ENCODE measurements at regions not wholly inside any gene's neighbourhood (a gene's known extent, or its start where the extent isn't known, plus 50 kb on each side); places are given as distances from the start of the nearest gene placed in this dataset.

DNA sequence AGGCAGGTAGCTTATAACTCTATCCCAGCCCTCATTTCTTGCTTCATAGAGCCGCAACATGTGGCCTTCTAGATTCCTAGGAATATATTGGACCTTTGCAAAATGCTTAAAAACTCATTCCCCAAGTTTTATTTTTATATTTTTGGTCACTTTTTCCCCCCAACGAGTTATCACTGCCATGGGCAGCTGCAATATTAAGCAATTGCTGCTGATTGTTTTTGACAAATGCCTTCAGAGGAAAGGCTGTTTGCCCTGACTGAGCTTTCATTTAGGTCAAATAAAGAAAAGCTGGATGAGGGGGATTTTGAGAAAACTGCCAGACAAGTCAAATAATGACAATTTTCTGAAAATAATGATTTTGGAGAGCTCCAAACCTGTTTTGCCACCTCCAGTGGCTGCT lies 976.9 kb upstream of the MBL2 start:
- CTCF ChIA-PET, result no interaction called here
- Mint-ChIP-seq H3K4me1 (ENCODE audit: low read depth) (no peaks in the 10 kb centered on the region), H3K4me3 (no peak overlapping the region), H3K9me3 (peaks cover 8% of the 10 kb centered on the region), H3K36me3 (ENCODE audit: low read depth) (no peaks in the 10 kb centered on the region), H3K27ac (no peak overlapping the region), H3K27me3 (no peaks in the 10 kb centered on the region)
- Histone ChIP-seq H3K27ac (ENCODE audit: low read depth in 1 of 2, low read length in 2 of 2) (no peak overlapping the region), H3K4me1 (ENCODE audit: insufficient read depth, low read length) (no peaks in the 10 kb centered on the region), H3K4me3 (ENCODE audit: low read length) (no peak overlapping the region), H3K36me3 (ENCODE audit: insufficient read depth, low read length) (no peaks in the 10 kb centered on the region), H3K27me3 (ENCODE audit: control insufficient read depth in 1 of 2, insufficient read depth in 2 of 2, low read length in 2 of 2) (no peaks in the 10 kb centered on the region), H3K9me3 (ENCODE audit: control insufficient read depth in 1 of 2, insufficient read depth in 1 of 2, low read length in 2 of 2) (peaks cover 4 to 6% of the 10 kb centered on the region in 2 experiments)
- intact Hi-C loops (cut with DNase I, micrococcal nuclease), result no loop called here
- POLR2A ChIA-PET, result no interaction called here
- ATAC-seq (ENCODE audit: poor library complexity) (no peak), DNase-seq (no peak)
- TF ChIP-seq, protein P1, sequence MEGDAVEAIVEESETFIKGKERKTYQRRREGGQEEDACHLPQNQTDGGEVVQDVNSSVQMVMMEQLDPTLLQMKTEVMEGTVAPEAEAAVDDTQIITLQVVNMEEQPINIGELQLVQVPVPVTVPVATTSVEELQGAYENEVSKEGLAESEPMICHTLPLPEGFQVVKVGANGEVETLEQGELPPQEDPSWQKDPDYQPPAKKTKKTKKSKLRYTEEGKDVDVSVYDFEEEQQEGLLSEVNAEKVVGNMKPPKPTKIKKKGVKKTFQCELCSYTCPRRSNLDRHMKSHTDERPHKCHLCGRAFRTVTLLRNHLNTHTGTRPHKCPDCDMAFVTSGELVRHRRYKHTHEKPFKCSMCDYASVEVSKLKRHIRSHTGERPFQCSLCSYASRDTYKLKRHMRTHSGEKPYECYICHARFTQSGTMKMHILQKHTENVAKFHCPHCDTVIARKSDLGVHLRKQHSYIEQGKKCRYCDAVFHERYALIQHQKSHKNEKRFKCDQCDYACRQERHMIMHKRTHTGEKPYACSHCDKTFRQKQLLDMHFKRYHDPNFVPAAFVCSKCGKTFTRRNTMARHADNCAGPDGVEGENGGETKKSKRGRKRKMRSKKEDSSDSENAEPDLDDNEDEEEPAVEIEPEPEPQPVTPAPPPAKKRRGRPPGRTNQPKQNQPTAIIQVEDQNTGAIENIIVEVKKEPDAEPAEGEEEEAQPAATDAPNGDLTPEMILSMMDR (IDR thresholded peaks at IDR 0.05), result no peak

DNA sequence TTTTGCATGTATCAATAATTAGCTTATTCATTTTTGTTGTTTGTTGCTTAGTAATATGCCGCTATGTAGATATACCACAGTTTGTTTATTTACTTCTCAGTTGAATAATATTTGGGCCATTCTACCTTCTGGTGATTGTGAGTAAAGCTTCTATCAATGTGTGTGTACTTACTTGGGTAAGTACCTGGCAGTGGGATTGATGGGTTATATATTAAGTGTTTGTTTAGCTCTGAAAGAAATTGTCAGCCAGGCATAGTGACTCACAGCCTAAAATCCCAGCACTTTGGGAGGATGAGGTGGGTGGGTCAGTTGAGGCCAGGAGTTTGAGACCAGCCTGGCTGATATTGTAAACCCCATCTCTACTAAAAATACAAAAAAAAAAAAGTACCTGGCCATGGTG lies 975.7 kb upstream of the MBL2 start:
- intact Hi-C loops (cut with DNase I, micrococcal nuclease), result no loop called here
- Histone ChIP-seq H3K4me1 (ENCODE audit: insufficient read depth, low read length) (no peaks in the 10 kb centered on the region), H3K36me3 (ENCODE audit: insufficient read depth, low read length) (no peaks in the 10 kb centered on the region), H3K27ac (ENCODE audit: low read depth in 1 of 2, low read length in 2 of 2) (no peak overlapping the region), H3K27me3 (ENCODE audit: control insufficient read depth in 1 of 2, insufficient read depth in 2 of 2, low read length in 2 of 2) (no peaks in the 10 kb centered on the region), H3K4me3 (ENCODE audit: low read length) (no peak overlapping the region), H3K9me3 (ENCODE audit: control insufficient read depth in 1 of 2, insufficient read depth in 1 of 2, low read length in 2 of 2) (peaks cover 6 to 8% of the 10 kb centered on the region in 2 experiments)
- Mint-ChIP-seq H3K27ac (no peak overlapping the region), H3K4me1 (ENCODE audit: low read depth) (no peaks in the 10 kb centered on the region), H3K9me3 (peaks cover 8% of the 10 kb centered on the region), H3K27me3 (no peaks in the 10 kb centered on the region), H3K4me3 (no peak overlapping the region), H3K36me3 (ENCODE audit: low read depth) (no peaks in the 10 kb centered on the region)
- ATAC-seq (ENCODE audit: poor library complexity), result no peak
- ChIA-PET CTCF (no interaction called here), POLR2A (no interaction called here)
- DNase-seq, result no peak
- TF ChIP-seq, protein P1 (IDR thresholded peaks at IDR 0.05), result no peak

DNA sequence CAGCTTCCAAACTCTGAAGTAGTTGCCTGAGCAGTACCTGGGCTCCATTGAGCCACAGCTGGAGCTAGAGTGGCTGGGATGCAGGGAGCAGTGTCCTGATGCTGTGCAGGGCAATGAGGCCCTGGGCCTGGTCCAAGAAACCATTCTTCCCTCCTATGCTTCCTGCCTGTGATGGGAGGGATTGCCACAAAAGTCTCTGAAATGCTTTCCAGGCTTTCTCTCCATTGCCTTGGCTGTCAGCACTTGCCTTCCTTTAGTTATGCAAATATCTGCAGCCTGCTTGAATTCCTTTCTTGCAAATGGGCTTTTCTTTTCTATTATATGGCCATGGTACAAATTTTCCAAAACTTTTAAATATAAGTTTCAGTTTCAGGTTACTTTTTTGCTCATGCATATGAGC lies 972.2 kb upstream of the MBL2 start:
- intact Hi-C loops (cut with DNase I, micrococcal nuclease), result no loop called here
- TF ChIP-seq, protein P1 (IDR thresholded peaks at IDR 0.05), result no peak

More for the DNA sequence above, 972.2 kb upstream of the MBL2 start:
- Histone ChIP-seq H3K27me3 (ENCODE audit: control insufficient read depth in 1 of 2, insufficient read depth in 2 of 2, low read length in 2 of 2) (no peaks in the 10 kb centered on the region), H3K36me3 (ENCODE audit: insufficient read depth, low read length) (no peaks in the 10 kb centered on the region), H3K4me1 (ENCODE audit: insufficient read depth, low read length) (no peaks in the 10 kb centered on the region), H3K27ac (ENCODE audit: low read depth in 1 of 2, low read length in 2 of 2) (no peak overlapping the region), H3K4me3 (ENCODE audit: low read length) (no peak overlapping the region), H3K9me3 (ENCODE audit: control insufficient read depth in 1 of 2, insufficient read depth in 1 of 2, low read length in 2 of 2) (peaks cover 6 to 8% of the 10 kb centered on the region in 2 experiments)
- CTCF ChIA-PET, result no interaction called here
- H3K4me3 Mint-ChIP-seq, result no peak overlapping the region
- POLR2A ChIA-PET, result no interaction called here
- no peak for DNase-seq
- H3K4me1 Mint-ChIP-seq (ENCODE audit: low read depth), result no peaks in the 10 kb centered on the region
- H3K27ac Mint-ChIP-seq, result no peak overlapping the region
- ATAC-seq (ENCODE audit: poor library complexity), result no peak
- no peaks in the 10 kb centered on the region for H3K36me3 Mint-ChIP-seq (ENCODE audit: low read depth)
- H3K27me3 Mint-ChIP-seq, result no peaks in the 10 kb centered on the region
- H3K9me3 Mint-ChIP-seq, result peaks cover 8% of the 10 kb centered on the region
